Lung (tissue), 11 donors: ENCODE measurements at regions not wholly inside any gene's neighbourhood (a gene's known extent, or its start where the extent isn't known, plus 50 kb on each side); places are given as distances from the start of the nearest gene placed in this dataset.

ENCODE experiments used
- ATAC-seq: fragments of 200-7000 bp; cut with Tn5 transposase; one replicate; pipeline ENCODE4 v1.9.1; 2020; ENCODE audit warnings: moderate number of reproducible peaks; ENCODE audit not compliant: insufficient read depth, low FRiP score
- DNase-seq, 3 donors: peaks; one replicate each; pipeline ENCODE4 v3.0.0-alpha.2; 2013 to 2017
- H3K27ac ChIP-seq, 2 donors: one replicate each; pipeline ENCODE4 v1.5.1; 2013; ENCODE audit warnings: mild to moderate bottlenecking in 2 of 2, moderate library complexity in 2 of 2, control low read depth in 1 of 2, inconsistent platforms in 1 of 2, low read depth in 1 of 2, low read length in 1 of 2
- H3K27me3 ChIP-seq, 3 donors: one replicate each; pipeline ENCODE4 v1.5.1; 2013; ENCODE audit warnings: low read length in 2 of 3; ENCODE audit not compliant: control insufficient read depth in 3 of 3, insufficient read depth in 3 of 3
- H3K36me3 ChIP-seq, 4 donors: one replicate each; pipeline ENCODE4 v1.5.1; 2013; ENCODE audit warnings: low read length in 4 of 4, mild to moderate bottlenecking in 1 of 4, moderate library complexity in 1 of 4; ENCODE audit not compliant: control insufficient read depth in 4 of 4, insufficient read depth in 4 of 4
- H3K4me1 ChIP-seq, 5 donors: one replicate each; pipeline ENCODE4 v1.5.1; 2013; ENCODE audit warnings: low read length in 5 of 5, mild to moderate bottlenecking in 2 of 5, moderate library complexity in 1 of 5; ENCODE audit not compliant: control insufficient read depth in 5 of 5, insufficient read depth in 5 of 5
- H3K4me3 ChIP-seq: one replicate; pipeline ENCODE4 v1.5.1; 2013; ENCODE audit warnings: mild to moderate bottlenecking, control low read depth, moderate library complexity
- H3K9ac ChIP-seq, 2 donors: one replicate each; pipeline ENCODE4 v1.5.1; 2013; ENCODE audit warnings: low read length in 2 of 2, control low read depth in 1 of 2; ENCODE audit not compliant: insufficient read depth in 1 of 2
- H3K9me3 ChIP-seq, 4 donors: one replicate each; pipeline ENCODE4 v1.5.1; 2013; ENCODE audit warnings: low read length in 3 of 4, mild to moderate bottlenecking in 1 of 4, moderate library complexity in 1 of 4; ENCODE audit not compliant: control insufficient read depth in 4 of 4, insufficient read depth in 3 of 4
- CTCF ChIP-seq: IDR thresholded peaks from 2 replicates; pipeline ENCODE4 v1.5.1; 2012; ENCODE audit warnings: mild to moderate bottlenecking; ENCODE audit errors: control extremely low read depth, extremely low read depth
- WGBS, 2 donors: extraction: QIAGEN DNeasy Blood & Tissue Kit; methylation state at CpG; one replicate each; pipeline ENCODE4 v1.1.7; 2013; 5-methylcytosine and 5-hydroxymethylcytosine counted together
- donor health status: control.
- donor health status: control.
- donor health status: Bipolar disorder and iron deficiency.
- donor health status: healthy.
- donor health status: DM: yes; HTN: yes; CAD: no.

GRCh38 chr1:59183749-59184317 is 113.1 kb upstream of the FGGY start:
- Histone ChIP-seq H3K9ac (no peak overlapping the region), H3K9me3 (no peaks in the 10 kb centered on the region), H3K4me1 (peaks cover 0 to 35% (median 8%) of the 10 kb centered on the region in 5 donors), H3K36me3 (no peaks in the 10 kb centered on the region), H3K27ac (no peak overlapping the region), H3K27me3 (no peaks in the 10 kb centered on the region), H3K4me3 (no peak overlapping the region)
- ATAC-seq (no peak), DNase-seq (peak in 1 of 3 donors; percentile 25)
- 79 to 87% methylated on average over 3 of the region's 3 CpGs for WGBS, 2 donors
- TF ChIP-seq CTCF = no peak

- no peak for ATAC-seq
- Histone ChIP-seq H3K27me3 (no peaks in the 10 kb centered on the region), H3K4me1 (peaks cover 0 to 29% (median 8%) of the 10 kb centered on the region in 5 donors), H3K9me3 (no peaks in the 10 kb centered on the region), H3K4me3 (no peak overlapping the region), H3K9ac (no peak overlapping the region), H3K27ac (no peak overlapping the region), H3K36me3 (no peaks in the 10 kb centered on the region)
- no peak for TF ChIP-seq CTCF
- DNase-seq = no peak
- WGBS, 2 donors = 80 to 89% methylated on average over 5 of the region's 5 CpGs
Observed at GRCh38 chr1:59184365-59184905, 112.5 kb upstream of the FGGY start.

DNA sequence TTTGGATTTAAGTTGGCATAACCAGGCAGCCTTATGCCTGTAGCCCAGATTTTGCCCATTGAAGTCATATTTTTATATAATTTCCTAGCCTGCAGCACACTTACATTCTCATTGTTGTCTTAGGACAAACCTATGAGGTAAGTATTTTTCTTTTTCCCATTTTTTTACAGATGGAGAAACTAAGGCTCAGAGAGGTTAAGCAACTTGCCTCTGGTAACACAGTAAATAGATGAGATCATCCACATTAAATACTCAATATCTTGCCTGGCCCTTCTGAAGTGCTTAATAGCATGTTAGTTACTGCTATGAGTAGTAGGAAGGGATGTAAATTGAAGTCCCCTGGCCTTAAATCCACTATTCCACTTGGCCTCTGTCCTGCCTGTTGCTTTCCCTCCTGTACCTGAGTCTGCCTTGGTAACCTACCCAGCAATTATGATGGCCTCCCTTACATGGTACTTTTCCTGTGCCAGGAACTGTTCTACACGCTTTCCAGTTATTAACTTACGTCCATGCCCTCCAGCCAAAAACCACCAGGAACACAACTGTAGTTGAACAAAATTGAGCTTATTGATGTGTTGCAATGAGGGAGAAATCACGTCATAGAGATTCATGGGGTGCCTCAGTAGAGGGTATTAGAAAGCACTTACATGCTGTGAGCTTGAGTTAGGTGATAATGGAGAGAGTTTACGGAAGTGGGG is 111.6 kb upstream of the FGGY start:
- Histone ChIP-seq H3K9ac (no peak overlapping the region), H3K4me1 (peaks cover 0 to 20% (median 8%) of the 10 kb centered on the region in 5 donors), H3K36me3 (no peaks in the 10 kb centered on the region), H3K27ac (no peak overlapping the region), H3K4me3 (no peak overlapping the region), H3K27me3 (no peaks in the 10 kb centered on the region), H3K9me3 (no peaks in the 10 kb centered on the region)
- 91 to 96% methylated on average over 4 of the region's 4 CpGs for WGBS, 2 donors
- DNase-seq (no peak), ATAC-seq (no peak)
- TF ChIP-seq CTCF = no peak
